Fibroblast of skin of back (primary cell): ENCODE measurements at regions not wholly inside any gene's neighbourhood (a gene's known extent, or its start where the extent isn't known, plus 50 kb on each side); places are given as distances from the start of the nearest gene placed in this dataset.

Experiments used
- DNase-seq: peaks from one replicate; pipeline ENCODE4 v3.0.0-alpha.2; 2013

DNA sequence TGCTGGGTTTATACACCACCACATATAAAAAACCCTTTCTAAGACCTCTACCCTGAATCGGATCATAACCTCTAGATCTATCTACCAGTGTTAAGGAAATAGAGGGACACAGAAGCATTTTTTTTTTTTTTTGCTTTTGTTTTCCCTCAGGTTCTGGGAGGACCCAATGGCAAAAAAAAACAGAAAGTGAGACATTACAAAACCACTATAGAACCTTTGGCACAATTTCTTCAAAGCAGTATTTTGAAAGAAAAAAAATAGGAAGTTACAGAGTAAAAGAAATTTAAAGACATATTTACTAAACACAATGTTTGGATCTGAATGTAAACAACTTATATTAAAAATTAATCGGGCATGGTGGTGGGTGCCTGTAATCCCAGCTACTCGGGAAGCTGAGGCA is 1258.7 kb upstream of the GJE1 start:
- DNase-seq: no peak

DNA sequence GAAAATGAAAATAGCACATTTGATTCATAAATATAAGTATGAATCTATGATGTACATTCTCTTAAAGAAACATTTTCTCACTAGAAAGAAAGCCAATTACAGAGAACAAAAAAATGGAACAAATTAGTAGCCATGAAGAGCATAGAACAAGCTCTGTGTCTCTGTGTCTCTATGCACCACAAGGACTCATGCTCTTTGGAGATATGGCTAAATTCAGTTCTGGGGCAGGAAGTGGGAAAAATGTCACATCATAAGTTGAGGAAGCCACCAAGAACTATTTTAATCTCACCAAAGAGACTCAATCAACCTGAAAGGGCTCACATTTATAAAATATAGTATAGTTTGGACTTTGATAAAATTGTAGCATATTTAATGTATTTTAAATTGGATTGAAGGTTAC is 1259.8 kb upstream of the GJE1 start:
- no peak for DNase-seq

- peak; percentile 88 for DNase-seq
These were observed 1260.8 kb upstream of the GJE1 start for GRCh38 chr6:140871911-140872310.

- DNase-seq: no peak
These were observed 1265.4 kb upstream of the GJE1 start for GRCh38 chr6:140867336-140867735.

GRCh38 chr6:140858381-140858971 is 1274.2 kb upstream of the GJE1 start:
- DNase-seq: peak; percentile 47

- peak; percentile 95 for DNase-seq
These were observed 1274.9 kb upstream of the GJE1 start for GRCh38 chr6:140857739-140858380.

DNA sequence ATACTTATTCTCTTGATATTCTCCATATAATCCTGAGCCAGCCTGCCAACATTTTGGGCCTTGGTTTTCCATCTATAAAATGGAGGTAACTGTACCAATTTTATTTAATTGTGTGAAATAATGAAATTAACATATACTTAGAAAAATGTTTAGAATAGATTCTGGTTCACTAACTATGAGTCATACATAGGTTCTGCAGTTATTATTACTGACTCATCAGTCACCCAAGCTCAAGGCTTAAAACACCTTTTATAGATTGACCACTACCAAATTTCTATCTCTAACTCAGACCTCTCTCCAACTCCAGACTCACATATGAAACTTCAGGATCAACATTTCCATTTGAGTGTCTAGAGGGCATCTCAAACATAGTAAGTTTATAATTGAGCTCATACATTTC is 1277.2 kb upstream of the GJE1 start:
- DNase-seq: no peak

- no peak for DNase-seq
These were observed 1278.4 kb upstream of the GJE1 start for GRCh38 chr6:140854318-140854717.

DNA sequence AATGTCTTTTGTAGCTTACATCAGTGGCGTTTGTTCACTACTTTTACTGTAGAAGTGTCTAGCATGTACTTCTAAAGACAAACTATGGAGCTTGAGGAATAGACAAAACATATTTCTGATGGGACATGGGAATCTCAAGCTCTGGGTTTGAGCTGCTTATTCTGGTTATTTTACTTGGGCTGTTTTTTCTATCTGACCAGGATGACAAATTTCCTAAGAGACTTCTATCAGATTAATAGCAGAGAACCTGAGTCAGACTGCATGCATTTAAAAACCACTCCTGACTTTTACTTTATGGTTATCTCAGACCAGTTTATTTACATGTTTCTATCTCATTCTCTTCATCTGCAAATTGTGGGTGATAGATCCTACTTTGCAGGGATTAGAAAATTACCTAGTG is 1282.3 kb upstream of the GJE1 start:
- peak; percentile 83 for DNase-seq

GRCh38 chr6:140849456-140849855 is 1283.3 kb upstream of the GJE1 start:
- peak; percentile 26 for DNase-seq

DNA sequence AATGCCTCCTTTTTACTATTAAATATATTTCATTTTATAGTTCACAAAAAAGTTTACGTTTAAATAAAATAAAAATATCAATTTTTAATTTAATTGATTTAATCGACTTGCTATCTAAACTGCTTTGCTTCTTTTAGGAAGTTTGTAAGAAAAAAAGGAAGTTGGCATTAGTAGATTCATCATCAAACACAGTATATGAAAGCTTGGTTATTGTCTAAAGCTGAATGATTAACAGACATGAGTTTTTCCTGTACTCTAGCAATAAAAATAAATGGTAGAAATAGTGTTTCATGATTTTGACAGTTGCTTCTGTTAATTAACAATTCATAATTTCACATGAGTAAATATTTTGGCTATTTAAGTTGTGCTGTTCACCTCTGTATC is 1285.5 kb upstream of the GJE1 start:
- DNase-seq: no peak

- DNase-seq: peak; percentile 80
These were observed 1286.0 kb upstream of the GJE1 start for GRCh38 chr6:140846503-140847261.

DNA sequence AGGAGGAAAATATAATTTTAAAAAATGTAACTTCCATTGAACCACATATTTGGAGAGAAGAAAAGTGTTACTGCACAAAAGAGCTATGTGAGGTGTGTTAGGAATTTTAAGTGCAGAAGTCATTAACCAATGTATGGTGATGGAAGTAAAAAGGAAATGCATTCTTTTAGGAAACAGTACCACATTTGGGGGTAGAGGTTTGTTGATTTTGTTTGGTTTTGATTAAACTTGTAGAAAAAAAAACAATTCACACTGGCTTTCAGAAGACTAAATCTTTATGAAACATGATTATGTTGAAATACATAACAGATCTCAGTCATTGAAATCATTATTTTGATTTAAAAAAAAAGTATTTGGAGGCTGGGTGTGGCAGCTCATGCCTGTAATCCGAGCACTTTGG is 1287.0 kb upstream of the GJE1 start:
- DNase-seq: peak; percentile 47

GRCh38 chr6:140844167-140844566 is 1288.6 kb upstream of the GJE1 start:
- DNase-seq: no peak

- DNase-seq: no peak
These were observed 1299.3 kb upstream of the GJE1 start for GRCh38 chr6:140833408-140833807.

DNA sequence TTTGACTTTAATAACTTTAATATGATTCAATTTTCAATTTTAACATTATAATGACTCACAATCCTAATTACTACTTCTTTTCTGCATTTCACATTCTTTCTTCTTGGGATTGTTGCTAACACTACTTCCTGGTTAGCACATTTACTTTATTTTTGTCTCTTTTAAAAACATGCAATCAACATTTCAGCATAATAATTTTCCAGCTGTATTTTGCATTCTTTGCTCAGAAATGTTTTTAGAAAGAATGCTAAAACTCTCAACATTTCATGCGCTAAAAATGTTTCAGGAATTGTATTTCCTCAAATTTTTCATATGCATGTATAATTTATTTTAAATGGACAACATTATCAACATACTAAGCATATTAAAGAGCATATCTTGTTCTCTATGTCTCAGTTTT is 1302.1 kb upstream of the GJE1 start:
- DNase-seq: peak; percentile 30

DNA sequence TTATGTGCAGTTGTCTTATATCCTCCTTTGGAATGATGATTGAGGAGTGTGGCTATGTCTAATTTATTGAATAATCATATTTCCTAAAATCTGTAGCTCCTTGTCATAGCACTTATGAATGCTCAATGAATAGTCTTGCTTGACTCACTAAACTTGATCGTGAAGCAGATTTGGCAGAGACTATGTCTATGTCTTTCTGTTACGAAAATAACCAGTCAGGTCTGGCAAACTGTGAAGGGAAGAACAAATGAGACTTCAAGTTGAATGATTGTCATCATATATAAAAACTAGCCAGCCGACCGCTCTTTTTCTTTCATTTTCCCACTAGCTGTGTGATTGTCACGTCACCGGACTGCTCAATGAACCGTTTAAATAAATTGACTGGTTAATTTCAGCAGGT is 1303.9 kb upstream of the GJE1 start:
- no peak for DNase-seq

DNA sequence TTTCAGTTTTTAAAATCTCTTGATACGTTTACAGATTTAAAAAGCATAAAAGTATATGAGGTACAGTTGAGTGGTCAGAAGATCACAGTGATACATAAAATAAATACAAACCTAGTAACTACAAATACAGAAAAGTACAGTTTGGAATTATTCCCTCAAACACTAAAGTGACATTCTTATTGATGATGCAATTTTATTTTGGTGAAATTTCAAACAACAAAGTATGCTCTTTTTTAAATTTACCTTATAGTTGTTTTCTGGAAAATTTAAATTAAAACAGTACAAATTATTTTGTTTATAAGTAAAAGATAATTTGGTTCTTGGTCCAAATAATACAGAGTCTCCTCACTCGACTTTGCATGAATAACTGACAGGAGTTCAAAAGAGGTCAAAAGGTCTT is 1305.1 kb upstream of the GJE1 start:
- DNase-seq: no peak

GRCh38 chr6:140825731-140826130 is 1307.0 kb upstream of the GJE1 start:
- no peak for DNase-seq

DNA sequence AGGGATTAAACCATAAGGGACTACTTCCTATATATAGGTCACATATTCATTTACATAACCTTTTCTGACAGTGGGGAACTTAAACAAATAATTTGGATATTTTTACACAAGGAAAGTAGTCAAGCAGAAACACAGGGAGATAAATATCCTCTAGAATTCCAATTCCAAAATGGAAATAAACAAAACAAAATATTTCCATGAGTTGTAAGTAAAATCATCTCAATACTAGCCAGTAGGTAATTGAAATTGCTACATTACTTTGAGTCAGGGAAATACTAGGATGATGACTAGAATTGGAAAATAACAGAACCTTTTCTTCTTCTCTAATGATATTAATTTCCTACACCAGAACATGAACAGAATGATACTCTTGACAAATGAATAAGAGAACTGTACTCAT is 1308.1 kb upstream of the GJE1 start:
- DNase-seq: no peak

GRCh38 chr6:140821196-140821595 is 1311.5 kb upstream of the GJE1 start:
- no peak for DNase-seq

DNA sequence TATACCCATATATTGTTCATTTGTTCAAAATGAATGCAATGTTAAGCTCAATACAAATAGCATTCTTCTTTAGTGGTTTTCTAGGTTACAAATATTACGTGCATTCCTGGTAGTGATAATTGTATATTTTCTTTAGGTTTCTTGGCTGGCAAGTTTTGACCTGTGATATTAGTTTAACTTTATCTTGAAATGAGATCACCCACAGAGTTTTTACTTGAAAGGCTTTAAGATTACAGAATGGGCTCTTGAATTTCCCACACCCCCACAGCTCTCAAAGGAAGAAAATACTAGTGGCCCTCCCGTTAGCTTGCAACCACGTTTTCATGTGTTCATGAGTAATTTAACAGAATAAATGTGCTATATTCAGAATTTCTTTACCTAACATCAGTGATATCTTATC is 1315.5 kb upstream of the GJE1 start:
- DNase-seq: no peak

DNA sequence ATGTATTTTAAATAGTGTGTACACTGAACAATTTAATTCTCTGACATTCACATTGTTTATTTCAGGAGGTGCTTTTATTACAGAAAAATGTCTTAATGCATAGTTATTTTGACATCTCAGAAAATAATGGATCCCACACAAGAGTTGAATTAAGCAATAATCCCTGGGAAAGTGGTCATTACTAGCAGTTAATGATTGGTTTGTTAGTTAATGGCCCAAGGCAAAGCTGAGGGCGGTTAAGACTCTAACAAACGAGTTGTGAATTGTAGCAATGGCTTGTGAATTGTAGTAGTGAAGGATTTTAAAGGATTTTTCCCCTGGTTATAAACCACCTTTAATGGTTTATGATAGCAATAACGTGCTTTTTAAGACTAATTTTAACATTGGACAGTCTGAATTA is 1316.0 kb upstream of the GJE1 start:
- DNase-seq: no peak

GRCh38 chr6:140812636-140813035 is 1320.1 kb upstream of the GJE1 start:
- DNase-seq: no peak
